Thyroid gland (tissue), 4 donors: ENCODE measurements at regions not wholly inside any gene's neighbourhood (a gene's known extent, or its start where the extent isn't known, plus 50 kb on each side); places are given as distances from the start of the nearest gene placed in this dataset.
"Not testable (repeated sequence)": the region's sequence is repeated elsewhere in the genome, so short reads cannot be mapped to it uniquely, and the experiment has no call there.

Source experiments
- POLR2A ChIP-seq, 2 donors: fragments of 450-650 bp; IDR thresholded peaks; one replicate each; pipeline ENCODE4 v1.6.1; 2017; ENCODE audit warnings: antibody characterized with exemption in 2 of 2, mild to moderate bottlenecking in 2 of 2, moderate library complexity in 1 of 2
- TF ChIP-seq, protein P1 (sequence below), 6 experiments: fragments of 200-600 bp in 3 of 6; fragments of 450-650 bp in 3 of 6; sonication (generic) in 3 of 6; IDR thresholded peaks; one replicate each; pipeline ENCODE4 v1.5.1; 2016 to 2019; ENCODE audit warnings: antibody characterized with exemption in 6 of 6, mild to moderate bottlenecking in 2 of 6, inconsistent platforms in 1 of 6, moderate library complexity in 1 of 6

DNA sequence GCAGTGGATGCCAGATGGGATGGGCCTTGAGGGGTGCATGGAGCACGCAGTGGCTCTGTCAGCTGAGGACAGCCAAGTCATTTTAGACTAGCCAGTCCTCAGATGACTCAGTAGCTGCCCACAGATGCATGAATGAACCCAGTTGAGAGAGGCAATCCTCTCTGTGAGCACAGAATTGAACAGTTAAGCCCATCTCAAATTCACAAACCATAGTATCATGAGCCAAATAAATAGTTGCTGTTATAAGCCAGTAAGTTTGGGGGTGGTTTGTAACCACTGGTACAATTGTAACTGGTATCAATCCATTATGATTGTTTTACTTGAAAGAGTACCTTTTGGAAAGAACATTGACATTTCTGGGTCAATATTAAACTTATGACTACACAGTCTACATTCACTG is 120.0 kb upstream of the NEK3 start:
- TF ChIP-seq, protein P1, sequence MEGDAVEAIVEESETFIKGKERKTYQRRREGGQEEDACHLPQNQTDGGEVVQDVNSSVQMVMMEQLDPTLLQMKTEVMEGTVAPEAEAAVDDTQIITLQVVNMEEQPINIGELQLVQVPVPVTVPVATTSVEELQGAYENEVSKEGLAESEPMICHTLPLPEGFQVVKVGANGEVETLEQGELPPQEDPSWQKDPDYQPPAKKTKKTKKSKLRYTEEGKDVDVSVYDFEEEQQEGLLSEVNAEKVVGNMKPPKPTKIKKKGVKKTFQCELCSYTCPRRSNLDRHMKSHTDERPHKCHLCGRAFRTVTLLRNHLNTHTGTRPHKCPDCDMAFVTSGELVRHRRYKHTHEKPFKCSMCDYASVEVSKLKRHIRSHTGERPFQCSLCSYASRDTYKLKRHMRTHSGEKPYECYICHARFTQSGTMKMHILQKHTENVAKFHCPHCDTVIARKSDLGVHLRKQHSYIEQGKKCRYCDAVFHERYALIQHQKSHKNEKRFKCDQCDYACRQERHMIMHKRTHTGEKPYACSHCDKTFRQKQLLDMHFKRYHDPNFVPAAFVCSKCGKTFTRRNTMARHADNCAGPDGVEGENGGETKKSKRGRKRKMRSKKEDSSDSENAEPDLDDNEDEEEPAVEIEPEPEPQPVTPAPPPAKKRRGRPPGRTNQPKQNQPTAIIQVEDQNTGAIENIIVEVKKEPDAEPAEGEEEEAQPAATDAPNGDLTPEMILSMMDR (IDR thresholded peaks at IDR 0.05): not testable (repeated sequence)
- not testable (repeated sequence) for TF ChIP-seq POLR2A (IDR thresholded peaks at IDR 0.05)
